NCI-H1092 treated with DMSO at 0.1 percent for 48 hours (cell line): ENCODE measurements at regions not wholly inside any gene's neighbourhood (a gene's known extent, or its start where the extent isn't known, plus 50 kb on each side); places are given as distances from the start of the nearest gene placed in this dataset.
A peak's percentile ranks its signal among the peaks of the same experiment; 100 is the strongest.

Source experiments
- DNase-seq: peaks from one replicate; lab custom pipeline; 2025; lab: John Stamatoyannopoulos, UW

GRCh38 chr7:12741951-12742575 is 54.6 kb downstream of the ARL4A start:
- no peak for DNase-seq

- DNase-seq = no peak
These were observed 58.8 kb downstream of the ARL4A start for GRCh38 chr7:12746211-12746610.

GRCh38 chr7:12747687-12748306 is 60.4 kb downstream of the ARL4A start:
- DNase-seq = no peak

- no peak for DNase-seq
These were observed 61.6 kb downstream of the ARL4A start for GRCh38 chr7:12749069-12749468.

GRCh38 chr7:12749746-12750145 is 62.3 kb downstream of the ARL4A start:
- DNase-seq = no peak

- no peak for DNase-seq
These were observed 64.3 kb downstream of the ARL4A start for GRCh38 chr7:12751764-12752163.

- no peak for DNase-seq
These were observed 66.7 kb downstream of the ARL4A start for GRCh38 chr7:12754179-12754578.

- no peak for DNase-seq
These were observed 69.4 kb downstream of the ARL4A start for GRCh38 chr7:12756821-12757220.

- DNase-seq = no peak
These were observed 70.0 kb downstream of the ARL4A start for GRCh38 chr7:12757443-12757842.

GRCh38 chr7:12759151-12759550 is 71.7 kb downstream of the ARL4A start:
- DNase-seq = peak; percentile 48

GRCh38 chr7:12761111-12761510 is 73.7 kb downstream of the ARL4A start:
- no peak for DNase-seq

- DNase-seq = no peak
These were observed 74.3 kb downstream of the ARL4A start for GRCh38 chr7:12761691-12762090.

- no peak for DNase-seq
These were observed 77.0 kb downstream of the ARL4A start for GRCh38 chr7:12764458-12764891.

GRCh38 chr7:12765431-12766100 is 78.1 kb downstream of the ARL4A start:
- no peak for DNase-seq

- DNase-seq = no peak
These were observed 79.0 kb downstream of the ARL4A start for GRCh38 chr7:12766416-12766815.

GRCh38 chr7:12768948-12769347 is 81.5 kb downstream of the ARL4A start:
- DNase-seq = no peak

GRCh38 chr7:12769444-12769843 is 82.0 kb downstream of the ARL4A start:
- no peak for DNase-seq

- DNase-seq = peak; percentile 83
These were observed 83.0 kb downstream of the ARL4A start for GRCh38 chr7:12770227-12770975.

- peak; percentile 99 for DNase-seq
These were observed 84.0 kb downstream of the ARL4A start for GRCh38 chr7:12771378-12771877.

GRCh38 chr7:12772768-12773167 is 85.3 kb downstream of the ARL4A start:
- DNase-seq = no peak

GRCh38 chr7:12777257-12777656 is 89.8 kb downstream of the ARL4A start:
- no peak for DNase-seq

- no peak for DNase-seq
These were observed 92.5 kb downstream of the ARL4A start for GRCh38 chr7:12779947-12780346.
